Vagina (tissue), 2 donors: ENCODE measurements at regions not wholly inside any gene's neighbourhood (a gene's known extent, or its start where the extent isn't known, plus 50 kb on each side); places are given as distances from the start of the nearest gene placed in this dataset.
"Not testable (repeated sequence)": the region's sequence is repeated elsewhere in the genome, so short reads cannot be mapped to it uniquely, and the experiment has no call there.

Source experiments
- POLR2A ChIP-seq, 2 donors: fragments of 450-650 bp; IDR thresholded peaks; one replicate each; pipeline ENCODE4 v1.6.1; 2017; ENCODE audit warnings: antibody characterized with exemption in 2 of 2, mild to moderate bottlenecking in 2 of 2, moderate library complexity in 2 of 2
- POLR2AphosphoS5 ChIP-seq, 2 donors: sonication (generic); formaldehyde crosslinking; IDR thresholded peaks; one replicate each; pipeline ENCODE4 v1.9.0; 2017; ENCODE audit warnings: antibody characterized with exemption in 2 of 2, mild to moderate bottlenecking in 2 of 2, low read depth in 1 of 2; ENCODE audit not compliant: insufficient read depth in 1 of 2
- TF ChIP-seq, protein P1 (sequence below), 3 experiments: fragments of 450-650 bp in 2 of 3; fragments of 200-600 bp in 1 of 3; sonication (generic) in 1 of 3; IDR thresholded peaks; one replicate each; pipeline ENCODE4 v1.5.1; 2017 to 2019; ENCODE audit warnings: antibody characterized with exemption in 3 of 3, mild to moderate bottlenecking in 2 of 3, moderate library complexity in 2 of 3

- TF ChIP-seq POLR2A (IDR thresholded peaks at IDR 0.05); POLR2AphosphoS5 (IDR thresholded peaks at IDR 0.05; ENCODE audit: insufficient read depth in 1 of 2, low read depth in 1 of 2): not testable (repeated sequence)
- TF ChIP-seq, protein P1, sequence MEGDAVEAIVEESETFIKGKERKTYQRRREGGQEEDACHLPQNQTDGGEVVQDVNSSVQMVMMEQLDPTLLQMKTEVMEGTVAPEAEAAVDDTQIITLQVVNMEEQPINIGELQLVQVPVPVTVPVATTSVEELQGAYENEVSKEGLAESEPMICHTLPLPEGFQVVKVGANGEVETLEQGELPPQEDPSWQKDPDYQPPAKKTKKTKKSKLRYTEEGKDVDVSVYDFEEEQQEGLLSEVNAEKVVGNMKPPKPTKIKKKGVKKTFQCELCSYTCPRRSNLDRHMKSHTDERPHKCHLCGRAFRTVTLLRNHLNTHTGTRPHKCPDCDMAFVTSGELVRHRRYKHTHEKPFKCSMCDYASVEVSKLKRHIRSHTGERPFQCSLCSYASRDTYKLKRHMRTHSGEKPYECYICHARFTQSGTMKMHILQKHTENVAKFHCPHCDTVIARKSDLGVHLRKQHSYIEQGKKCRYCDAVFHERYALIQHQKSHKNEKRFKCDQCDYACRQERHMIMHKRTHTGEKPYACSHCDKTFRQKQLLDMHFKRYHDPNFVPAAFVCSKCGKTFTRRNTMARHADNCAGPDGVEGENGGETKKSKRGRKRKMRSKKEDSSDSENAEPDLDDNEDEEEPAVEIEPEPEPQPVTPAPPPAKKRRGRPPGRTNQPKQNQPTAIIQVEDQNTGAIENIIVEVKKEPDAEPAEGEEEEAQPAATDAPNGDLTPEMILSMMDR (IDR thresholded peaks at IDR 0.05), result not testable (repeated sequence)
Observed at GRCh38 chr10:125588738-125589137, 94.2 kb downstream of the TEX36 start.
